Transverse colon (tissue), 4 donors: ENCODE measurements at regions not wholly inside any gene's neighbourhood (a gene's known extent, or its start where the extent isn't known, plus 50 kb on each side); places are given as distances from the start of the nearest gene placed in this dataset.
"Not testable (repeated sequence)": the region's sequence is repeated elsewhere in the genome, so short reads cannot be mapped to it uniquely, and the experiment has no call there.

ENCODE experiments used
- DNase-seq: peaks from one replicate; pipeline ENCODE4 v3.0.0-alpha.2; 2019
- H3K27ac ChIP-seq, 4 donors: fragments of 200-600 bp; sonication (generic); 2 replicates each; pipeline ENCODE4 v1.5.1; 2016 to 2018; ENCODE audit warnings: inconsistent platforms in 4 of 4
- H3K27me3 ChIP-seq: fragments of 200-600 bp; sonication (generic); 2 replicates; pipeline ENCODE4 v1.5.1; 2017; ENCODE audit warnings: inconsistent platforms
- H3K36me3 ChIP-seq, 4 donors: fragments of 200-600 bp; sonication (generic); 2 replicates each; pipeline ENCODE4 v1.5.1; 2017 to 2019; ENCODE audit warnings: inconsistent platforms in 4 of 4
- H3K4me1 ChIP-seq, 4 donors: fragments of 200-600 bp; sonication (generic); 2 replicates each; pipeline ENCODE4 v1.5.1; 2017 to 2020; ENCODE audit warnings: inconsistent platforms in 4 of 4
- H3K4me3 ChIP-seq, 4 donors: fragments of 200-600 bp; sonication (generic); 1 replicate in 1 of 4; 2 replicates in 3 of 4; pipeline versions ENCODE4 v1.5.1 to v1.6.1; 2017 to 2019; ENCODE audit warnings: inconsistent platforms in 4 of 4
- H3K9me3 ChIP-seq, 2 donors: fragments of 200-600 bp; sonication (generic); 2 replicates each; pipeline ENCODE4 v1.5.1; 2017 to 2019; ENCODE audit warnings: inconsistent platforms in 2 of 2
- CTCF ChIP-seq, 5 experiments: fragments of 200-600 bp in 3 of 5; fragments of 450-650 bp in 2 of 5; sonication (generic) in 3 of 5; IDR thresholded peaks; 1 replicate in 2 of 5; 2 replicates in 3 of 5; pipeline ENCODE4 v1.5.1; 2016 to 2017; ENCODE audit warnings: antibody characterized with exemption in 5 of 5, inconsistent platforms in 3 of 5, mild to moderate bottlenecking in 2 of 5, moderate library complexity in 1 of 5
- EP300 ChIP-seq: sonication (generic); formaldehyde crosslinking; IDR thresholded peaks from one replicate; pipeline ENCODE4 v1.6.1; 2017; ENCODE audit warnings: antibody characterized with exemption, low read depth
- POLR2A ChIP-seq: fragments of 450-650 bp; IDR thresholded peaks from one replicate; pipeline ENCODE4 v1.6.1; 2016; ENCODE audit warnings: antibody characterized with exemption, mild to moderate bottlenecking, moderate library complexity
- POLR2AphosphoS5 ChIP-seq, 3 donors: sonication (generic); formaldehyde crosslinking; IDR thresholded peaks; one replicate each; pipeline ENCODE4 v1.6.1; 2016; ENCODE audit warnings: antibody characterized with exemption in 3 of 3
- WGBS, 2 donors: methylation state at CpG; one replicate each; pipeline ENCODE4 v1.1.5; 2018; ENCODE audit warnings: low coverage in 1 of 2; 5-methylcytosine and 5-hydroxymethylcytosine counted together
- in situ Hi-C, 4 donors: fragments of 200-750 bp; cut with MboI; loops; one replicate each; pipeline versions ENCODE4 v1.15.0 to v1.15.1; 2017; ENCODE audit warnings: low sequenced_read_pairs in 3 of 4, low pct_ligation_motif_present in 1 of 4, low pct_unique_long_range_greater_than_20kb in 1 of 4
- intact Hi-C: fragments of 100-400 bp; cut with DNase I; formaldehyde crosslinking; loops from one replicate; pipeline ENCODE4 v1.15.1; 2023; ENCODE audit warnings: low total_unique reads

DNA sequence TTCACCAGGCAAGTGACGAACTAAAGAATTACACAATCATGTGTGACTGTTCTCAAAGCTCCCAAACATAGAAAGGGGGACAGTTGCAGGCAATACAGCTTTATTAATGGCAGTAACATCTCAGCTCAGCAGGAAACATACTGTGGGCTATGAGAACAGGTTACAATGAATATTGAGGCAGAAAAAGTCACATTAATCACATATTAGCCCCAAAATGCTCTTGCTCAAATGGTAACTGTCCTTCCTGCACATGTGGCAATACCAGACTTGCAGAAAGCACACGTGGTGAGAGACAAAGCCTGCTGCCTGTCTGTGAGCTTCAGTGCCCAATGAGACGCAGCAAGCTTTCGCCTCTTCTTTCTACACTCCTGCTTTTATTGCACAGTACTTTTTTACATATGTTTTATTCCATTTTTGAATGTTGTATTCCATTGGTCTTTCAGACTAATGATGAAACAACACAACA is 104.9 kb upstream of the ACBD5 start:
- in situ Hi-C loops = no loop called here
- Histone ChIP-seq H3K4me3 (no peak overlapping the region), H3K4me1 (no peaks in the 10 kb centered on the region), H3K27ac (no peak overlapping the region), H3K36me3 (no peaks in the 10 kb centered on the region), H3K9me3 (no peaks in the 10 kb centered on the region), H3K27me3 (peaks cover 16% of the 10 kb centered on the region)
- intact Hi-C loops = no loop called here
- WGBS, 2 donors = 42 to 93% methylated on average over 2 to 4 of the region's 4 CpGs
- TF ChIP-seq EP300 (no peak), CTCF (IDR thresholded peaks at IDR 0.05) (no peak), POLR2A (no peak), POLR2AphosphoS5 (IDR thresholded peaks at IDR 0.05) (no peak)
- DNase-seq = no peak

DNA sequence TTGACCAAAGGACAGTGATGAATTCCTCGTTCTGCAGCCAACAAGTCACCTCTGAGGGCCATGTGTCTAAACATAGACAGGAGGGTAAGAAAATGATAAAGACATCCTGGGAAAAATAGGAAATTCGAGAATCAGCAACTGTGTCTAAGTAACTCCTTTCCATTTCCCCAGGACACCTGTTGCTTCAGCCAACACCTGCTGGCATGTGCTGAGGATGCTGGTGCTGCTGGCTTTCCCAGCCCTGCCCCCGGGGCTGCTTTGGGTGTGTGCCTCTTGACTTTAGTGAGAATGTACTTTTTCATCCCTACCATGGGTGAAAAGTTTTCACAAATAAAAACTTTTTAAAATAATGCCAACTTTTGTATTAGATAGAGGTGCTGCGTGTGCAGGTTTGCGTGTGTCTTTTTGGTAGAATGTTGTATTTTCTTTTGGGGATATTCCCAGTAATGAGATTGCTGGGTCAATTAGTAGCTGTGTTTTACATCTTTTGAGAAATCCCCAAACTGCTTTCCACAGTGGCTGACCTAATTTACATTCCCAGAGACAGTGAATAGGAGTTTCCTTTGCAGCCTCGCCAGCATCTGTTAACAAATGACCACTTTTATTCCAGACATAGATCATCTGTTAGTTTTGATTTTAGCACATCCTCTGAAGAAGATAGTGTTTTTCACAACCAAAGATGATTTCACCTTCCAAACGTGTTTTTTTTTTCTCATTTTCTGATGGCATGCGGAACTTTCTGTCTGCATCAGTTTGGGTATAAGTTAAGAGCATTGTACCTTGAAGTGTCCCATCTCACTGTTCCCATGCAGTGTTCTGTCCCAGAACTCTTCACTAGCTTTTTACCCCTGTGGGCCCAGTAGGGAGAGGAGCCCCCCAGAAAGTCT is 104.2 kb upstream of the ACBD5 start:
- in situ Hi-C loops = no loop called here
- Histone ChIP-seq H3K4me3 (no peak overlapping the region), H3K36me3 (no peaks in the 10 kb centered on the region), H3K4me1 (no peaks in the 10 kb centered on the region), H3K27ac (no peak overlapping the region), H3K9me3 (no peaks in the 10 kb centered on the region), H3K27me3 (peaks cover 11% of the 10 kb centered on the region)
- WGBS, 2 donors = 39 to 43% methylated on average over 6 to 8 of the region's 8 CpGs
- intact Hi-C loops = no loop called here
- TF ChIP-seq CTCF (IDR thresholded peaks at IDR 0.05) (no peak), EP300 (no peak), POLR2A (no peak), POLR2AphosphoS5 (IDR thresholded peaks at IDR 0.05) (no peak)
- no peak for DNase-seq

- Histone ChIP-seq H3K27me3 (no peaks in the 10 kb centered on the region), H3K27ac (no peak overlapping the region), H3K4me1 (no peaks in the 10 kb centered on the region), H3K4me3 (no peak overlapping the region), H3K36me3 (no peaks in the 10 kb centered on the region), H3K9me3 (no peaks in the 10 kb centered on the region)
- WGBS, 2 donors = 63 to 70% methylated on average over 3 of the region's 3 CpGs
- in situ Hi-C loops = no loop called here
- intact Hi-C loops = no loop called here
- TF ChIP-seq CTCF (IDR thresholded peaks at IDR 0.05) (no peak), POLR2A (no peak), EP300 (no peak), POLR2AphosphoS5 (IDR thresholded peaks at IDR 0.05) (no peak)
- DNase-seq = no peak
These were observed 100.4 kb upstream of the ACBD5 start for GRCh38 chr10:27341001-27341400.

GRCh38 chr10:27335246-27335645 is 94.6 kb upstream of the ACBD5 start:
- H3K9me3 ChIP-seq, H3K4me3 ChIP-seq, H3K36me3 ChIP-seq, intact Hi-C loops, H3K27ac ChIP-seq, H3K4me1 ChIP-seq, DNase-seq, in situ Hi-C loops, H3K27me3 ChIP-seq: not testable (repeated sequence)
- WGBS, 2 donors = 45 to 90% methylated on average over 2 to 3 of the region's 3 CpGs
